ENCODE measurements at regions not wholly inside any gene's neighbourhood (a gene's known extent, or its start where the extent isn't known, plus 50 kb on each side); places are given as distances from the start of the nearest gene placed in this dataset.

DNA sequence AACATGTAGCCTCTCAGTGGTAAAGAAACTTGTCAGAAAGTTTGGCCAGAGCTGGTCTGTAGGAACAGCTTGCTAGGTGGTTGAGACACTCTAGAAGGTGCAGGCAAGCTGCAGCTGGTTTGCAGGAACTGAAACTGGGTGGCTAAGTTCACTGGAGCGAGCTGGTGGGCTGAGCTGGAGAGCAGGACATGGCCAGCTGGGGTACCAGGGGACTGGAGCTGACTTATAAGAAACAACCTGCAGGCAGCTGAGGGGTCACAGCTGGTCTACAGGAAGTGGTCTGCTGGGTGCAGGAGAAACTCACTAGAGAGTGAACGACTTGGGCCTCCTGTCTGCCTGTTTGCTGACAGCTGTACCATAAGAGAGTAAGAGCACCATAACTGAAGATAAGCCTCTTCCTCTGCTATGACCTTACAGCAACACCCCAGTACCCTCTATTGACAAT lies 157.1 kb upstream of the LNX1 start:
- peaks cover 2% of the 10 kb centered on the region for H3K9me3 Mint-ChIP-seq
- peaks cover 7 to 8% of the 10 kb centered on the region in 2 donors for H3K27me3 Mint-ChIP-seq
- no peaks in the 10 kb centered on the region for H3K4me1 Mint-ChIP-seq (ENCODE audit: low read depth in 2 of 2)

DNA sequence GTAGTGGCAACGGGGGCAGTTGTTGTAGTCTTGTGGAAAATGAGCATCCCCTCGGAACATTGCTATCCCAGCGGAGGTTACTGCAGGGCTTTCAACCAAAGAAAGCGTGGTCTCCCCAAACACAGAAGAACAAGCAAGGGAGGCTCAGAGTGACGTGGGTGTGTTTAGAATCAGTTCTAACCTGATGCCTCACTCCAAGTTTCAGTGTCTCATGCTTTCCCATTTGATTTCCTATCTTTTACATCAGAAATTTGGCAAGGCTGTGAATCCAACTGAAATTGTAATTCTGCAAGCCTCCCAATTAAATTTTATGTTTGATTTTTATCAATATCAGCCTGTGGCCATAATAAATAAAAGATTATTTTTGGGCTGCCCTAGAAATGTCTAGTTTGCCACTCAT lies 156.1 kb upstream of the LNX1 start:
- no peak overlapping the region for H3K4me3 Mint-ChIP-seq
- no peak for ATAC-seq
- no peak overlapping the region for H3K27ac Mint-ChIP-seq
- H3K36me3 Mint-ChIP-seq = no peaks in the 10 kb centered on the region
- H3K4me1 Mint-ChIP-seq (ENCODE audit: low read depth in 2 of 2) = no peaks in the 10 kb centered on the region
- DNase-seq (ENCODE audit: low spot score) = no peak
- peaks cover 2% of the 10 kb centered on the region for H3K9me3 Mint-ChIP-seq
- H3K27me3 Mint-ChIP-seq = peaks cover 7 to 8% of the 10 kb centered on the region in 2 donors

More for the DNA sequence above, 157.1 kb upstream of the LNX1 start:
- no peaks in the 10 kb centered on the region for H3K36me3 Mint-ChIP-seq
- no peak overlapping the region for H3K27ac Mint-ChIP-seq
- peak in 1 of 2 donors; percentile 28 for ATAC-seq
- no peak for DNase-seq (ENCODE audit: low spot score)
- H3K4me3 Mint-ChIP-seq = no peak overlapping the region

DNA sequence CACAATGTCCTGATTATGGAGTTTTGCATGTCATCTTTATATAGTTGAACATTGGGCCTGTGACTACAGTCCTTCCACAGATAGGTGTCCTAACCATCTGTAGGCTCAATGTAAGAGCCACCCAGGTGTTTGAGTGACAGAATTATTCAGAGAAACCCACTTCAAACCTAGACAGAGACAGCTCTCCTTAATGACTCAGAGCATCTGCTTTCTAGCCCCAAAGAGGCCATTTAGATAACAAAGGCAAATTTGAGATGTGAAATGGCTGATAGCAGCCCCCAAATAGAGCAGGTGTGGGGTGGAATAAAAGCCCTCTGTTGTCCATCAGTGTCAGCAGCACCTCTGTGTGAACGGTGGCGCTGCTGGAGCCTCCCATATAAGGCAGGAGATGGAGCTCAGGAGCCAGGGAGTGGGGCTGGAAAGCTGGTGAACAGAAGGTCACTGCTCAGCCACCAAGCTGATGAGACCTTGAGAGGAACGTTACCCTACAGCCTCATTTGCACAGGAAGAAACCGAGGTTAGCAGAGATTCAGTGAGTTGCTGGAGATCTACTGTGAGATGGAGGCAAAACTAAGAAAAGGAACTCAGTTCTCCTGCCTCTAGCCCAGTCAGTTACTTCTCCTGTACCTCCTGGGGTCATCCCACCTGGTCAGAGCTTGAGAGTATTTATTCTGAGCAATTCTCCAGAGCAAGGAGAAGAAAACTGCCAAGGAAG lies 153.3 kb upstream of the LNX1 start:
- no peak for DNase-seq (ENCODE audit: low spot score)
- peaks cover 4 to 7% of the 10 kb centered on the region in 2 donors for H3K27me3 Mint-ChIP-seq
- H3K4me1 Mint-ChIP-seq (ENCODE audit: low read depth in 2 of 2) = no peaks in the 10 kb centered on the region
- peak in 1 of 2 donors; percentile 40 for ATAC-seq
- H3K9me3 Mint-ChIP-seq = no peaks in the 10 kb centered on the region
- H3K4me3 Mint-ChIP-seq = no peak overlapping the region
- no peaks in the 10 kb centered on the region for H3K36me3 Mint-ChIP-seq
- H3K27ac Mint-ChIP-seq = no peak overlapping the region

DNA sequence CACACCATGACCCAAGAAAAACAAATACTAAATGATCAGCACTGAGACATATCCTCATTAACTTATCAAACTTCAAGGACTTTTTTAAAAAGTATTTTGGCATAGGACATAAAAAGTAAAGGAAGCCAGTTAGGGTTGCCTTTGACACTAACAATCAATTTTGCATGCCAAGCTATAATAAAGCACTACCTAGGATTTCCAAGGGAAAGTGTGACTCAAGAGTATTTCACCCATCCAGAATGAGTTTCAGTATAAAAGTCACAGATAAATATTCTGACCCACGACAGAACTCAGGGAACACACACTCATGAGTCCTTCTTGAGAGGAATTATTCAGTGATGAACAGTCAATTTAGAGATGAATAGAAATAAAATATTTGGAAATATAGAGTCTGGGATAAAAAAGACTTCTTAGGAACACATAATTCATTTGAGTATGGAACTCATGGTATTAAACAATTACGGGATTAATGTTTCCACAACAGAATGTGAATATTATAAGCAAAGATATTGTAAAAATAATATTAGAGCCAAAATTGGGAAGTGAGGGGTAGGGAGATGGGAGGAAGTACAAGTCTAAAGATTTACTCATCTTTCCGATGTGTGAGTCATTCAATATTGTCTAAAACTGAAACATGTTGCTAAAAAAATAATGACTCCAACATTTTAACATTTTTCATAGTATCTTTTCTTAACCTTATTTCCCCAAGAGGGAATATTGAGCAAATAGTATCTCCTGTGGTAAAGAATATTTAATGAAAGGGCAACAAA lies 143.5 kb upstream of the LNX1 start:
- no peak for DNase-seq (ENCODE audit: low spot score)
- Mint-ChIP-seq H3K27me3 (no peaks in the 10 kb centered on the region), H3K36me3 (no peaks in the 10 kb centered on the region), H3K4me1 (ENCODE audit: low read depth in 2 of 2) (no peaks in the 10 kb centered on the region), H3K4me3 (no peak overlapping the region), H3K9me3 (no peaks in the 10 kb centered on the region), H3K27ac (no peak overlapping the region)
- ATAC-seq = no peak

DNA sequence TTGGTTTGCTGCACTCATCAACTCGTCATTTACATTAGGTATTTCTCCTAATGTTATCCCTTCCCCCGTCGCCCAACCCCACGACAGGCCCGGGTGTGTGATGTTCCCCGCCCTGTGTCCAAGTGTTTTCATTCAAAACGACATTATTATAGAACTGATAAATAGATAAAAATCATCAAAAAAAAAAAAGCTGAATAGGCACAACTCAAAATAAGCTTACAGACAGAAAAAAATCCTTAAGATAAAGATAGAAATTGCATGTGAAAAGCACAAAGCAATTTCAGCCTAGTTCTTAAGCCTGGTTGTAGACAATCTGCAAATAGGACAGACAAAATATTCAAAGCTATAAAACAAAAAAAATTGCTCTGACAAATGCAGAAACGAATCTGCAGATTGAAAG lies 142.9 kb upstream of the LNX1 start:
- H3K4me3 Mint-ChIP-seq = no peak overlapping the region
- no peak overlapping the region for H3K27ac Mint-ChIP-seq
- DNase-seq (ENCODE audit: low spot score) = no peak
- H3K27me3 Mint-ChIP-seq = no peaks in the 10 kb centered on the region
- no peak for ATAC-seq
- H3K36me3 Mint-ChIP-seq = no peaks in the 10 kb centered on the region
- H3K9me3 Mint-ChIP-seq = no peaks in the 10 kb centered on the region
- no peaks in the 10 kb centered on the region for H3K4me1 Mint-ChIP-seq (ENCODE audit: low read depth in 2 of 2)

DNA sequence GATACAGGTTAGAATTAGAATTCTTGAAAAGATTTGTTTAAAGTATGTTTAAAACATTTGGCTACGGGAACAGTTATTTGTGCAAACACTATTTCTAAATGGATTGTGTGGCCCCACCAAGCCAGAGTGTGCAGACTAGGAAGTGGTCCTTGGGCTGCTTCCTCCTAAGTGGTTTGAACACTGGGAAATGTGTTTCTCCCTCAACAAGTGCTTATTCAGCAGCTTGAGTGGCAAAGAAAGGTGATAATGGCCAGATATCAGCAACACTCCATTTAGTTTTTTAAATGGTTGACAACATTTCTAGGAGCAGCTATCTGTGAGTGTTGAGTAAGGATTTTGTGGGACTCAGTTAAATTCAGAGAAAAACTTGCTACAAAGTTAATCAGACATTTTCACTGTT lies 141.4 kb upstream of the LNX1 start:
- no peak overlapping the region for H3K4me3 Mint-ChIP-seq
- no peak for ATAC-seq
- H3K27ac Mint-ChIP-seq = no peak overlapping the region
- no peaks in the 10 kb centered on the region for H3K9me3 Mint-ChIP-seq
- H3K4me1 Mint-ChIP-seq (ENCODE audit: low read depth in 2 of 2) = no peaks in the 10 kb centered on the region
- H3K36me3 Mint-ChIP-seq = no peaks in the 10 kb centered on the region
- DNase-seq (ENCODE audit: low spot score) = no peak
- H3K27me3 Mint-ChIP-seq = no peaks in the 10 kb centered on the region

DNA sequence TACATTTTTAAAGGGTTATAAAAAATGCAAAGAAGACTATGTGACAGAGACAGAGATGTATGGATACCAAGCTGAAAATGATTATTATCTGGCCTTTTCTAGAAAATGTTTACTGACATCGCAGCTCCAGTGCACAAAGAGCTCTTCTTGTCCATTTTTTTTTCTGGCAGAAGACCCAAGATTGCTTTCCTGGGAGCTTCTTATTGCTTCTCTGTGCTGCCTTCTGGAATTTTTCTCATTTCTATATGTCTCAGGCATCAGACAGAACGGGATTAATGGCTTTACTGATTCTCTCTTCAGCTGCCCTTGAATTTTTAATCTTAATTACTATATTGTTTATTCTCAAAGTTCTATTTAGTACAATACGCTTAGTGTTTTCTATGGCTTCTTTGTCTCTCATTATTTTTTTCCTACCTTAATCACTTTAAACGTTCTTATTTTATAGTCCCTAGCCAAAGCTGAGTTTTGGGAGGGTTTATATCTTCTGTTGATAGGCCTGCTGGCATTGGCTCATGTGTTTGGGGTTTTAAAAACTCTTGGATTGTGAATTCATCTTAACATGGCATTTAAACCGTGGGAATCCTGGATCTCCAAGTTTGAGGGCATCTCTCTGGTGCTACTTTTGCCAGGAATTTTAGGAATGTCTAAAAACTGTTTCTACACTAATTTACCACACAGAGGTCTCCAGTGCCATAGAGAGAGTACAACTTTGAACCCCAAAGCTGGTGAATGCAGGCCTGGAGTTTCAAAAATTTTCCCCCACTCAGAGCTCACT lies 138.9 kb upstream of the LNX1 start:
- no peak for DNase-seq (ENCODE audit: low spot score)
- H3K4me3 Mint-ChIP-seq = no peak overlapping the region

DNA sequence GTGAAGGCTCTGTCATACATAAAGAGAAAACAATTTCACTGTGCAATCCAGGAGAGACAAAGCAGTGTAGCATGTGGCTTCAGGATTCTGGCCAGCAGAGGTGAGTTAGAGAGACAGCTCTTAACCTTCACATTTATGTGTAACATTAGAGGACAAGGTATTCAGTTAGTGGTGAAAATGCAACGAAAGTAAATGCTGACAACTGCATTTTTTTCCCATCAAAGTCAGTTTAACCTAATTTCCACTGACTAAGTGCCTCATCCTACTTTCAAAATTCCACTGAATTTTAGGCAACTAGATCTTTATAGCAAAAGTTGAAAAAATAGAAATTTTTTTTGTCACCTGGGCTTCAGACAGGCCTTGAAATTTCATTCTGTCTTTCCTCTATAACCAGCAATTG lies 130.8 kb upstream of the LNX1 start:
- ATAC-seq (no peak), DNase-seq (ENCODE audit: low spot score) (no peak)
- Mint-ChIP-seq H3K4me1 (ENCODE audit: low read depth in 2 of 2) (no peaks in the 10 kb centered on the region), H3K27me3 (peaks cover 18 to 36% of the 10 kb centered on the region in 2 donors), H3K9me3 (no peaks in the 10 kb centered on the region), H3K27ac (no peak overlapping the region), H3K4me3 (no peak overlapping the region), H3K36me3 (no peaks in the 10 kb centered on the region)

More for the DNA sequence above, 138.9 kb upstream of the LNX1 start:
- Mint-ChIP-seq H3K27ac (no peak overlapping the region), H3K36me3 (no peaks in the 10 kb centered on the region), H3K9me3 (no peaks in the 10 kb centered on the region), H3K4me1 (ENCODE audit: low read depth in 2 of 2) (no peaks in the 10 kb centered on the region), H3K27me3 (no peaks in the 10 kb centered on the region)
- ATAC-seq = no peak

DNA sequence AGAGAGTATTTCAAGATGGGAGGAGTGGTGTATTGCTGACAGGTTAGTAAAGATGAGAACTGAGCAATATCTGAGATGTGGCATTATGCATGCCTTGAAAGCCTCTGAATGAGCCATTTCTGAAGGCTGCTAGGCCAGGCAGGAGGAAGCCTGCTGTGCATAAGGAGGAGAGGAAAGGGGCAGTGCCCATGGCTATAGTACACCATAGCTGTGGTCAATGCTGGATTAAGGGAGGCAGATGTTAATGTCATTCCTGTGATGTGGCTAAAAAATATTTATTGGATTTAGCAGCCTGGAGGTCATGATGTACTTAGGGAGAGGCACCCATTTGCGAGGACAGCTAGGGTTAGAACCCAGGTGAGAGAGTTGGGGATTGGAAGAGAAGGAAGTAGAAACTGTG lies 130.0 kb upstream of the LNX1 start:
- Mint-ChIP-seq H3K4me1 (ENCODE audit: low read depth in 2 of 2) (no peaks in the 10 kb centered on the region), H3K27me3 (peaks cover 21 to 40% of the 10 kb centered on the region in 2 donors), H3K9me3 (no peaks in the 10 kb centered on the region), H3K27ac (no peak overlapping the region), H3K4me3 (no peak overlapping the region), H3K36me3 (no peaks in the 10 kb centered on the region)
- ATAC-seq (no peak), DNase-seq (ENCODE audit: low spot score) (no peak)

DNA sequence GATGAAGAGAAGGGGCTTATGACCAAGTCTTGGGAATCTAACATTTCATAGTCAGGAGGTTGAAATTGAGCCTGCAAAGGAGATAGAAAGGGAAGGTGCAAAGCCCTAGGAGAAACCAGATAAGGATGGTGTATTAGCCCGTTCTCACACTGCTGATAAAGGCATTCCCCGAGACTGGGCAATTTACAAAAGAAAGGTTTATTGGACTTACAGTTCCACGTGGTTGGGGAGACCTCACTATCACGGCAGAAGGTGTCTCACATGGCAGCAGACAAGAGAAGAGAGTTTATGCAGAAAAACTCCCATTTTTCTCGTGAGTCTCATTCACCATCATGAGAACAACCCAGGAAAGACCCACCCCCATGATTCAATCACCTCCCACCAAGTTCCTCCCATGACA lies 129.5 kb upstream of the LNX1 start:
- DNase-seq (ENCODE audit: low spot score) (no peak), ATAC-seq (no peak)
- Mint-ChIP-seq H3K36me3 (no peaks in the 10 kb centered on the region), H3K27me3 (peaks cover 21 to 40% of the 10 kb centered on the region in 2 donors), H3K4me1 (ENCODE audit: low read depth in 2 of 2) (no peaks in the 10 kb centered on the region), H3K27ac (no peak overlapping the region), H3K9me3 (no peaks in the 10 kb centered on the region), H3K4me3 (no peak overlapping the region)

DNA sequence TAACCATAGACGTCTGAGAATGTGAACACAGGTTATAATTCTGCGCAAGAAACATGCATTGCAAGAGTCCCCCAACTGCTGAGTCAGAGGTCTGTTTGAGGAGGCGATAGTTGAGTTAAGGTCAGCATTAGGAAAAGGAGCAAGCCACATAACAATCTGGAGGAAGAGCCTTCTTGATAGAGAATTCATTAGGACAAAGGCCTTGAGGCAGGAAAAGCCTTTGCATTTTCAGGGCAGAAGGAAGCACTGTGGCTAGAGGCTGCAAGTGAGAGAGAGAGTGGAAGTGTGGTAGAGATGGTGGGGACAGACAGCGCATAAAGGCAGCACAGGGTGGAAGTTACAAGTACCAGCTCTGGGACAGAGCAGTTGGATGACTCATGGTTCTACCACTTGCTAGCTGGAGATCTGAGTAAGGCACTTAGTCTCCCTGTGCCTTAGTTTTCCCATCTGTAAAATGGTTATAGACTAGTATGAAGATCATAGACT lies 125.8 kb upstream of the LNX1 start:
- peak in 1 of 2 donors; percentile 48 for ATAC-seq
- H3K4me3 Mint-ChIP-seq = no peak overlapping the region
- peaks cover 22 to 40% of the 10 kb centered on the region in 2 donors for H3K27me3 Mint-ChIP-seq
- no peaks in the 10 kb centered on the region for H3K4me1 Mint-ChIP-seq (ENCODE audit: low read depth in 2 of 2)
- DNase-seq (ENCODE audit: low spot score) = no peak
- H3K36me3 Mint-ChIP-seq = no peaks in the 10 kb centered on the region
- H3K9me3 Mint-ChIP-seq = no peaks in the 10 kb centered on the region
- no peak overlapping the region for H3K27ac Mint-ChIP-seq

DNA sequence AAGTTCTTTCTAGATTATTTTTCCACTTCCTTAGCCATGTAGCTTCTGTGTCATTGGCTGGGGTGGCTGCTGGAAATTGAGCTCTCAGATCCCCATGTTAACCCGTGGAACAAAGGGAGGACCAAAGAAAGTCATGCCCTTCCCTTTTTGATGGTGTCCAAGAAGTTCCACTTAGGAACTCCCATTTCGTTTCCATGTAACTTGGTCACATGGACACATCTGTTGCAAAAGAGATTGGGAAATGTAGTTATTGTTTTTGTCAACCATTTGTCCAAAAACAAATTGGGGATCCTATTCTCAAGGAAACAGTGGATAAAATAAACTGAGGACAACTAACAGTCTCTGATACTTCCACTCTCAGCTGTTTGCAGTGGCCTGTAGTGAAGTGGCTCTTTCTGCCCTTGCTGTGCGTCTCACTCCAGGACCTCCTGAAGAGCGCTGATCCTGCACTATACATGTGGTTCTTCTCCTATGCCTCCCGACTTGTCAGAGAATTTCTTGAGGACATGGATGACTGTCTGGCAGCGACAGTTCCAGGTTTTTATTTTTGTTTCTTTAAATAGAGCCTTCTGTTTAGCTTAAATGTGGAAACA lies 125.3 kb upstream of the LNX1 start:
- H3K36me3 Mint-ChIP-seq = no peaks in the 10 kb centered on the region

DNA sequence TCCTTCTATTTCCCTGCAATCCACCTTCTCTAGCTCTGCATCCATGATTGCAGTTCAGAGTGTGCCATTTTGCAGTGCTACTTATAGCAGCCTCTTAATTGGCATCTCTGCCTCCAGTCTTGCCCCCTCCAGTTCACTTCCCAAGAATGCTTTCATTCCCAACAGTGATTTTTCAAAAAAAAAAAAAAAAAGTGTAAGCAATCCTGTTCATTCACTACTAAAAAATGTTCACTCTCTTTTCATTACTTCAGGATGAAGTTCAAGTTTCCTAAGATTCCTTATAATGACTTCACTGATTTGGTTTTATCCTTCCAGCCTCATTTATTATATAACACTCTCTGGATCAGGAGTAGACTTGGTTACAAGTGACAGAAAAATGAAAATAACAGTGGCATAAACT lies 124.7 kb upstream of the LNX1 start:
- no peaks in the 10 kb centered on the region for H3K36me3 Mint-ChIP-seq
- no peaks in the 10 kb centered on the region for H3K4me1 Mint-ChIP-seq (ENCODE audit: low read depth in 2 of 2)
- no peak overlapping the region for H3K4me3 Mint-ChIP-seq
- no peak overlapping the region for H3K27ac Mint-ChIP-seq
- H3K9me3 Mint-ChIP-seq = no peaks in the 10 kb centered on the region
- no peak for ATAC-seq
- peaks cover 18 to 39% of the 10 kb centered on the region in 2 donors for H3K27me3 Mint-ChIP-seq
- DNase-seq (ENCODE audit: low spot score) = no peak

More for the DNA sequence above, 125.3 kb upstream of the LNX1 start:
- Mint-ChIP-seq H3K27ac (no peak overlapping the region), H3K4me1 (ENCODE audit: low read depth in 2 of 2) (no peaks in the 10 kb centered on the region), H3K4me3 (no peak overlapping the region), H3K27me3 (peaks cover 22 to 40% of the 10 kb centered on the region in 2 donors), H3K9me3 (no peaks in the 10 kb centered on the region)
- DNase-seq (ENCODE audit: low spot score) (no peak), ATAC-seq (no peak)
